Natural killer cell treated with Interleukin-12 subunit alpha and Interleukin-12 subunit beta and Interleukin-15 and Interleukin-18, amount 100 ng/mL, for 72 hours (primary cell): ENCODE measurements at regions not wholly inside any gene's neighbourhood (a gene's known extent, or its start where the extent isn't known, plus 50 kb on each side); places are given as distances from the start of the nearest gene placed in this dataset.
"Not testable (repeated sequence)": the region's sequence is repeated elsewhere in the genome, so short reads cannot be mapped to it uniquely, and the experiment has no call there.

ENCODE experiments used
- ATAC-seq, 2 donors: fragments of 150-1000 bp; cut with Tn5 transposase in 1 of 2; sonication (Bioruptor Pico), chemical (Tn5 transposase) in 1 of 2; 2 replicates each; pipeline ENCODE4 v1.10.0; 2021
- DNase-seq: peaks from one replicate; pipeline ENCODE4 v3.0.0; 2022; ENCODE audit warnings: low spot score
- H3K27ac Mint-ChIP-seq, 2 donors: 1 replicate in 1 of 2; 2 replicates in 1 of 2; pipeline ENCODE4 v1.8.0; 2022; ENCODE audit warnings: mixed read lengths in 2 of 2, mild to moderate bottlenecking in 1 of 2, moderate library complexity in 1 of 2
- H3K27me3 Mint-ChIP-seq, 2 donors: 1 replicate in 1 of 2; 2 replicates in 1 of 2; pipeline ENCODE4 v1.8.0; 2022; ENCODE audit warnings: mixed read lengths in 2 of 2
- H3K36me3 Mint-ChIP-seq: one replicate; pipeline ENCODE4 v1.8.0; 2022; ENCODE audit warnings: mixed read lengths
- H3K4me1 Mint-ChIP-seq, 2 donors: 1 replicate in 1 of 2; 2 replicates in 1 of 2; pipeline ENCODE4 v1.8.0; 2022; ENCODE audit warnings: low read depth in 2 of 2, mixed read lengths in 2 of 2, mild to moderate bottlenecking in 1 of 2
- H3K4me3 Mint-ChIP-seq: one replicate; pipeline ENCODE4 v1.8.0; 2022; ENCODE audit warnings: mixed read lengths
- H3K9me3 Mint-ChIP-seq: 2 replicates; pipeline ENCODE4 v1.8.0; 2022; ENCODE audit warnings: mixed read lengths

DNA sequence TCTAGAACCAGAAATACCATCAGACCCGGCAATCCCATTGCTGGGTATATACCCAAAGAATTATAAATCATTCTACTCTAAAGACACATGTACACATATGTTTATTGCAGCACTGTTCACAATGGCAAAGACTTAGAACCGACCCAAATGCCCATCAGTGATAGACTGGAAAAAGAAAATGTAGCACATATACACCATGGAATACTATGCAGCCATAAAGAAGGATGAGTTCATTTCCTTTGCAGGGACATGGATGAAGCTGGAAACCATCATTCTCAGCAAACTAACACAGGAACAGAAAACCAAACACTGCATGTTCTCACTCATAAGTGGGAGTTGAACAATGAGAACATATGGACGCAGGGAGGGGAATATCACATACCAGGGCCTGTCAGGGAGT lies 64.2 kb upstream of the ADTRP start:
- not testable (repeated sequence) for H3K27ac Mint-ChIP-seq, H3K4me1 Mint-ChIP-seq
- peaks cover 31 to 40% of the 10 kb centered on the region in 2 donors for H3K27me3 Mint-ChIP-seq

GRCh38 chr6:11835065-11835464 lies 56.5 kb upstream of the ADTRP start:
- Mint-ChIP-seq H3K4me1 (no peaks in the 10 kb centered on the region), H3K27me3 (peaks cover 20 to 27% of the 10 kb centered on the region in 2 donors), H3K9me3 (peaks cover 5% of the 10 kb centered on the region), H3K27ac (no peak overlapping the region), H3K4me3 (no peak overlapping the region), H3K36me3 (peaks cover 11% of the 10 kb centered on the region)
- DNase-seq: no peak
- ATAC-seq: no peak

More for the DNA sequence above, 64.2 kb upstream of the ADTRP start:
- H3K9me3 Mint-ChIP-seq, H3K4me3 Mint-ChIP-seq, DNase-seq, ATAC-seq: not testable (repeated sequence)
- H3K36me3 Mint-ChIP-seq: peaks cover 14% of the 10 kb centered on the region

DNA sequence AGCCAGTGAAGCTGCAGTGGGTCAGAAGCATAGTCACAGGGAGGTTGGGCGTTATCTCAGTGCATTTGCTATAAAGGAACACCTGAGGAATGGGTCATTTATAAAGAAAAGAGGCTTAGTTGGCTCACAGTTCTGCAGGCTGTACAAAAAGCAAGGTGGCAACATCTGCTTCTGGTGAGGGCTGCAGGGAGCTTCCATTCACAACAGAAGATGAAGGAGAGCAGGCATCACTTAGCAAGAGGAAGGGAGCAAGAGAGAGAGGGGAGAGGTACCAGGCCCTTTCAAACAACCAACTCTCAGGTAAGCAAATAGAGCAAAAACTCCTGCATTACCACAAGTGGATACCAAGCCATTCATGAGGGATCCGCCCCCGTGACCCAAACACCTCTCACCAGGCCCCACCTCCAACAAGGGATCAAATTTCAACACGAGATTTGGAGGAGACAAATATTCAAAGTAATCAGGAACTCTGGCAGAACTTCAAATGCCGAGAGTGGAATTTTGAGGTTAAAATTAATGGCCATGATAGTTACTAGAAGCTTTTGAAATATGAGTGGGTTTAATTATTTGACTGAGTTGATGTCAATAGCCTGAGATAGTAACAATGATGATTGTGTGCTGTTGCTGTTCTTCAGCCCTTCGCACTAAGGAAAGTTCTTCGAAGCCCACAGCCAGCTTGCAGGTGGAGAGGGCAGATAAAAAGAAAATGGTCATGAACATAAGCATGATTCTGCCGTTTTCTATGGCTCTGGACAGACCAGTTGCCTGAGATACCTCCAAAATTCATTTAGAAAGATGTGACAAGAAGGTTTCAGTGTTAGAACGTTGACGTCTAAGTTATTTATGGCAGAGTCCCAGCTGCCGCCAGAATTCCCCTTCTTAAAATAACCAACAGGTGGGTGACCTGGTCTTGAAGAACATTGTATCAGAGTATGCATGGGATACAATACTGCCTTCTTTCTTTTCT lies 55.3 kb upstream of the ADTRP start:
- Mint-ChIP-seq H3K9me3 (no peaks in the 10 kb centered on the region), H3K4me3 (no peak overlapping the region), H3K36me3 (no peaks in the 10 kb centered on the region), H3K4me1 (no peaks in the 10 kb centered on the region), H3K27ac (no peak overlapping the region), H3K27me3 (peaks cover 14 to 18% of the 10 kb centered on the region in 2 donors)
- DNase-seq: no peak
- no peak for ATAC-seq

DNA sequence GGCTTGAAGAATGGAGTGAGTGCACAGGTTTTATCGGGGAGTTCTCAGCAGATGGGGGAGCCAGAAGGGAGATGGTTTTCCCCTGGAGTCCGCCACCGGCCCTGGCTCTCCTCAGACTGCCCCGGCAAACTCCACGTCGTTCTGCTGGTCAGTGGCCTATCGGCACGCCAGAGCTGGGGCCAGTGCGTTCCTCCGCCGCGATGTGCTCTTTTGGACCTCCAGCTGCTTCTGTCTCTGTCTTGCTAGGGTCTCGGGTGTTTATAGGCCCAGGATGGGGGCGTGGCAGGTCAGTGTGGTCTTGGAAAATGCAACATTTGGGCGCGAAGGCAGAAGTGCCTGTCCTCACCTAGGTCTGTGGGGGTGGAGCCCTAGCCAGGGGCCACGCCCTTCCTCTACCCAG lies 53.0 kb upstream of the ADTRP start:
- peaks cover 13 to 29% of the 10 kb centered on the region in 2 donors for H3K27me3 Mint-ChIP-seq
- no peaks in the 10 kb centered on the region for H3K36me3 Mint-ChIP-seq
- H3K4me1 Mint-ChIP-seq: peaks cover 0 to 3% of the 10 kb centered on the region in 2 donors
- H3K9me3 Mint-ChIP-seq: no peaks in the 10 kb centered on the region
- no peak overlapping the region for H3K4me3 Mint-ChIP-seq
- DNase-seq: no peak
- ATAC-seq: no peak
- no peak overlapping the region for H3K27ac Mint-ChIP-seq

DNA sequence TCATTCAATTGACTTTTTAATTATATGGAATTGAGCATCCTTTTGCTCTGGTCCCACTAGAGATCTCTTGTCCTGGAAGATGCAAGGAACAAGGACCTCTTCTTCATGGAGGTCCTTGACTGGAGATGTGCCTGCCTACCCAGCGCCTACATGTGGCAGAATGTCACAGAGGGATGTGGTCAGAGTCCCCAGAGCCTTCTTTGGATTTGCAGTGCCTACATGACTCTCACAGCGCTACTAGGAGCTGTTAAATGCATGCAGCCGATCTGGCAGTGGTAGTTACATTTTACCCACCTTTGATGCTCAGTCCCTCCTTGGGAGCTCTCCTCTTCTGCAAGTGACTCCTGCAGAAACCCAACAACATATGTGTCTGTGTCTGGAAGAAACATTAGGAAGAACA lies 51.9 kb upstream of the ADTRP start:
- no peaks in the 10 kb centered on the region for H3K9me3 Mint-ChIP-seq
- H3K4me1 Mint-ChIP-seq: peaks cover 0 to 3% of the 10 kb centered on the region in 2 donors
- no peak overlapping the region for H3K4me3 Mint-ChIP-seq
- ATAC-seq (no peak), DNase-seq (no peak)
- H3K27ac Mint-ChIP-seq: no peak overlapping the region
- peaks cover 13 to 29% of the 10 kb centered on the region in 2 donors for H3K27me3 Mint-ChIP-seq
- no peaks in the 10 kb centered on the region for H3K36me3 Mint-ChIP-seq

DNA sequence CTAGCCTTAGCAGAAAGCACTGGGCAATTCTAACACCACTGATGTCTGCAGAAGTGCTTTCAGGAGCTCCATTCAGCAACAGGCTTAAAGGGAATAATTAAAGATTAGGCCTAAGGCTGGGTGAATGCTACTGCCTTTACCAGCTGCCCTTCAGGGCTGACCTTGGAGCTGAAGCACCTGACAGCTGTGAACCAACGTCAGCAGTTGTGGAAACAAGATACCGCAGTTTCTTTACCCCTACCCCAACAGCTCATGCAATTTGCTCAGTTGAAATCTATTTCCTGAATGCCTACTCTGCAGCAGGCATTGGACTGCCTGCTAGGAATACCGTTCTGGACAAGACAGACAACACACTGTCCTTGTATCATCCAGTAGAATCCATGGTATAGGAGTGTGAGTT lies 51.5 kb upstream of the ADTRP start:
- Mint-ChIP-seq H3K9me3 (no peaks in the 10 kb centered on the region), H3K36me3 (no peaks in the 10 kb centered on the region), H3K4me1 (peaks cover 3 to 5% of the 10 kb centered on the region in 2 donors), H3K27ac (no peak overlapping the region), H3K4me3 (no peak overlapping the region), H3K27me3 (peaks cover 13 to 29% of the 10 kb centered on the region in 2 donors)
- no peak for DNase-seq
- no peak for ATAC-seq

- Mint-ChIP-seq H3K4me3 (no peak overlapping the region), H3K9me3 (no peaks in the 10 kb centered on the region), H3K27ac (peak overlapping the region in 1 of 2 donors; percentile 27), H3K27me3 (peaks cover 10 to 24% of the 10 kb centered on the region in 2 donors), H3K4me1 (peaks cover 9 to 11% of the 10 kb centered on the region in 2 donors), H3K36me3 (no peaks in the 10 kb centered on the region)
- DNase-seq (no peak), ATAC-seq (no peak)
Observed at GRCh38 chr6:11828262-11828870, 49.8 kb upstream of the ADTRP start.
